GM12878 (cell line): ENCODE measurements at regions not wholly inside any gene's neighbourhood (a gene's known extent, or its start where the extent isn't known, plus 50 kb on each side); places are given as distances from the start of the nearest gene placed in this dataset.

ENCODE experiments used
- ATAC-seq: fragments of 200-7000 bp; cut with Tn5 transposase; 3 replicates; pipeline ENCODE4 v1.9.1; 2020; ENCODE audit warnings: mild to moderate bottlenecking, moderate library complexity
- BruUV-seq: library from RNA; stranded (reverse); fragments of 400-500 nt; replicated peaks from 2 replicates; lab custom pipeline; 2021; lab: Mats Ljungman, UMichigan
- CTCF ChIA-PET: fragments of 300-600 bp; sonication (Branson Sonifier 250); formaldehyde crosslinking; extraction: SDS; loops from one replicate; lab custom pipeline; 2021; ENCODE audit warnings: inconsistent platforms; lab: Yijun Ruan, JAX
- POLR2A ChIA-PET: fragments of 350-600 bp; formaldehyde crosslinking; extraction: SDS; loops from one replicate; lab custom pipeline; 2021; ENCODE audit warnings: inconsistent platforms; lab: Charles Lee
- RAD21 ChIA-PET: fragments of 300-600 bp; sonication (Branson Sonifier 250); formaldehyde crosslinking; loops from one replicate; lab custom pipeline; 2023; ENCODE audit warnings: antibody characterized with exemption; ENCODE audit not compliant: unreplicated experiment; lab: Charles Lee
- SMC1A ChIA-PET: fragments of 300-600 bp; sonication (Branson Sonifier 250); formaldehyde crosslinking; loops from one replicate; lab custom pipeline; 2023; ENCODE audit not compliant: unreplicated experiment, uncharacterized antibody; lab: Charles Lee
- DNase-seq: peaks from one replicate; pipeline ENCODE4 v3.0.0-alpha.2; 2011; ENCODE audit warnings: low read depth, low spot score
- FAIRE-seq: peaks from 3 replicates; lab custom pipeline; 2011; peaks lifted over from hg19 to GRCh38; lab: Jason Lieb, UNC
- H2AFZ ChIP-seq: 2 replicates; pipeline ENCODE4 v1.6.0; 2011; ENCODE audit warnings: low read depth, low read length, control low read depth; ENCODE audit not compliant: control insufficient read depth
- H3K27ac ChIP-seq: 2 replicates; pipeline ENCODE4 v1.5.1; 2011; ENCODE audit warnings: control low read depth; ENCODE audit not compliant: control insufficient read depth, insufficient read depth
- H3K27me3 ChIP-seq, 2 experiments: replicated peaks in 1 of 2; 2 replicates each; pipeline versions ENCODE4 v1.6.0 to v1.6.1; 2011; ENCODE audit warnings: low read length in 1 of 2; ENCODE audit not compliant: control insufficient read depth in 2 of 2, insufficient read depth in 2 of 2
- H3K36me3 ChIP-seq, 2 experiments: 2 replicates each; pipeline ENCODE4 v1.5.1; 2011; ENCODE audit warnings: low read length in 1 of 2; ENCODE audit not compliant: control insufficient read depth in 2 of 2, insufficient read depth in 2 of 2
- H3K4me1 ChIP-seq: 2 replicates; pipeline ENCODE4 v1.6.1; 2011; ENCODE audit warnings: mild to moderate bottlenecking, low read length, moderate library complexity, mixed read lengths; ENCODE audit not compliant: control insufficient read depth, insufficient read depth
- H3K4me2 ChIP-seq: 2 replicates; pipeline ENCODE4 v1.6.0; 2011; ENCODE audit warnings: control low read depth; ENCODE audit not compliant: control insufficient read depth, insufficient read depth
- H3K4me3 ChIP-seq: fragments of 200-600 bp; sonication (generic); 2 replicates; pipeline ENCODE4 v1.5.1; 2016
- H3K79me2 ChIP-seq: 2 replicates; pipeline ENCODE4 v1.6.0; 2011; ENCODE audit warnings: low read length; ENCODE audit not compliant: control insufficient read depth, insufficient read depth
- H3K9ac ChIP-seq: 2 replicates; pipeline ENCODE4 v1.8.0; 2011; ENCODE audit warnings: low read length, control low read depth, mixed read lengths; ENCODE audit not compliant: control insufficient read depth, insufficient read depth
- H3K9me3 ChIP-seq: replicated peaks from 3 replicates; pipeline ENCODE4 v1.5.1; 2011; ENCODE audit warnings: mild to moderate bottlenecking, low read length; ENCODE audit not compliant: control insufficient read depth, insufficient read depth
- H4K20me1 ChIP-seq: 2 replicates; pipeline ENCODE4 v1.6.0; 2011; ENCODE audit not compliant: control insufficient read depth, insufficient read depth
- BACH1 ChIP-seq: fragments of 450-650 bp; IDR thresholded peaks from 2 replicates; pipeline ENCODE4 v1.6.1; 2017; ENCODE audit warnings: mild to moderate bottlenecking, borderline replicate concordance
- BRCA1 ChIP-seq: IDR thresholded peaks from 2 replicates; pipeline ENCODE4 v1.6.1; 2011; ENCODE audit warnings: low read depth, low read length, improper control_type of control experiment
- CBX5 ChIP-seq: sonication (generic); IDR thresholded peaks from 2 replicates; pipeline ENCODE4 v1.6.1; 2016; ENCODE audit warnings: low read depth, moderate library complexity, mild to moderate bottlenecking, inconsistent platforms
- IKZF1 ChIP-seq: fragments of 450-650 bp; conservative IDR thresholded peaks from 2 replicates; pipeline ENCODE4 v1.6.1; 2017; ENCODE audit warnings: antibody characterized with exemption, mild to moderate bottlenecking
- KAT2A ChIP-seq: conservative IDR thresholded peaks from 2 replicates; pipeline ENCODE4 v1.6.1; 2011; ENCODE audit warnings: low read depth, low read length; ENCODE audit not compliant: control insufficient read depth
- NFIC ChIP-seq: IDR thresholded peaks from 2 replicates; pipeline ENCODE4 v1.6.1; 2012; ENCODE audit warnings: low read depth, mild to moderate bottlenecking, inconsistent platforms, low read length, moderate library complexity
- NFXL1 ChIP-seq: fragments of 450-650 bp; IDR thresholded peaks from 2 replicates; pipeline ENCODE4 v1.6.1; 2017; ENCODE audit warnings: antibody characterized with exemption, mild to moderate bottlenecking, borderline replicate concordance
- RFX5 ChIP-seq: IDR thresholded peaks from 2 replicates; pipeline ENCODE4 v1.6.1; 2011; ENCODE audit warnings: low read depth, low read length, improper control_type of control experiment
- SIX5 ChIP-seq: IDR thresholded peaks from 2 replicates; pipeline ENCODE4 v1.6.1; 2011; ENCODE audit warnings: mild to moderate bottlenecking, low read depth, low read length, moderate library complexity; ENCODE audit not compliant: severe bottlenecking
- ZNF207 ChIP-seq: fragments of 450-650 bp; IDR thresholded peaks from 2 replicates; pipeline ENCODE4 v1.6.1; 2014; ENCODE audit warnings: antibody characterized with exemption, mild to moderate bottlenecking, borderline replicate concordance
- WGBS: methylation state at CpG from one replicate; pipeline ENCODE4 v1.1.6; 2016; ENCODE audit warnings: low lambda C conversion rate; ENCODE audit not compliant: insufficient replicate concordance, insufficient coverage; ENCODE audit errors: missing lambda C conversion rate; 5-methylcytosine and 5-hydroxymethylcytosine counted together
- in situ Hi-C: fragments of 300-500 bp; cut with MboI; formaldehyde crosslinking; loops from 9 replicates; pipeline ENCODE4 v1.14.3; 2018; ENCODE audit warnings: mixed read lengths
- intact Hi-C: fragments of 100-400 bp; cut with micrococcal nuclease; formaldehyde crosslinking; loops from one replicate; pipeline ENCODE4 v1.14.2; 2022; ENCODE audit not compliant: unreplicated experiment
- TF ChIP-seq, protein P1 (sequence below): fragments of 150-350 bp; IDR thresholded peaks from 2 replicates; pipeline ENCODE4 v1.6.1; 2014; ENCODE audit warnings: mild to moderate bottlenecking, low read depth, low read length
- TF ChIP-seq, protein P2 (sequence below): fragments of 450-650 bp; formaldehyde crosslinking; IDR thresholded peaks from 2 replicates; pipeline ENCODE4 v1.4.0; 2020; ENCODE audit warnings: mild to moderate bottlenecking, moderate library complexity
- TF ChIP-seq, protein P3 (sequence below): IDR thresholded peaks from 2 replicates; pipeline ENCODE4 v1.6.1; 2011; ENCODE audit warnings: low read depth, mild to moderate bottlenecking, low read length, moderate library complexity, borderline replicate concordance; ENCODE audit errors: extremely low read depth

DNA sequence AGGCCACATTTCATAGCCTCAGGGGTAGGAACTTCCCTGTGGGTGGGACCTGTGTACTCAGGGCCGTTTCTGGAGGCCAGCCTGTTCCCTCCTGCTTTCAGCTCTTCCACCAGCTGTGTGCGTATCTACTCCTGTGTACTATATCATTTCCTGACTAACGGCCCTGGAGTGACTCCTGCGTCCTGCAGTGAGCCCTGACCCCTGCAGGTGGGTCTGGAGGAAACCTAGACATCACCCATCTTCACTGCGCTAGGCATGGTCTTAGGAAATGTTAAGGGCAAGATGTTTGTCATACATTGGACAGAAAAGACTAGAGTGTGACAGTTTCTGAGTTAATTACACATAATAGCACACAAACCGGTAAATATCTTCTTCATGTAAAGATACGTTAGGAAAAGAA, 297.3 kb downstream of the GABRB3 start:
- Histone ChIP-seq H3K9ac (no peak overlapping the region), H3K4me3 (no peak overlapping the region), H3K4me2 (no peak overlapping the region), H3K36me3 (no peaks in the 10 kb centered on the region), H4K20me1 (no peaks in the 10 kb centered on the region), H3K9me3 (no peaks in the 10 kb centered on the region; the same call in 2 of the 3 replicates), H3K27me3 (no peaks in the 10 kb centered on the region), H2AFZ (no peak overlapping the region), H3K27ac (no peak overlapping the region), H3K4me1 (no peaks in the 10 kb centered on the region), H3K79me2 (no peaks in the 10 kb centered on the region)
- TF ChIP-seq CBX5 = no peak
- no peak for TF ChIP-seq NFIC
- TF ChIP-seq SIX5 = no peak
- TF ChIP-seq, protein P1, sequence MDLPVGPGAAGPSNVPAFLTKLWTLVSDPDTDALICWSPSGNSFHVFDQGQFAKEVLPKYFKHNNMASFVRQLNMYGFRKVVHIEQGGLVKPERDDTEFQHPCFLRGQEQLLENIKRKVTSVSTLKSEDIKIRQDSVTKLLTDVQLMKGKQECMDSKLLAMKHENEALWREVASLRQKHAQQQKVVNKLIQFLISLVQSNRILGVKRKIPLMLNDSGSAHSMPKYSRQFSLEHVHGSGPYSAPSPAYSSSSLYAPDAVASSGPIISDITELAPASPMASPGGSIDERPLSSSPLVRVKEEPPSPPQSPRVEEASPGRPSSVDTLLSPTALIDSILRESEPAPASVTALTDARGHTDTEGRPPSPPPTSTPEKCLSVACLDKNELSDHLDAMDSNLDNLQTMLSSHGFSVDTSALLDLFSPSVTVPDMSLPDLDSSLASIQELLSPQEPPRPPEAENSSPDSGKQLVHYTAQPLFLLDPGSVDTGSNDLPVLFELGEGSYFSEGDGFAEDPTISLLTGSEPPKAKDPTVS = no peak
- no peak for TF ChIP-seq ZNF207
- no peak for TF ChIP-seq KAT2A
- TF ChIP-seq, protein P2, sequence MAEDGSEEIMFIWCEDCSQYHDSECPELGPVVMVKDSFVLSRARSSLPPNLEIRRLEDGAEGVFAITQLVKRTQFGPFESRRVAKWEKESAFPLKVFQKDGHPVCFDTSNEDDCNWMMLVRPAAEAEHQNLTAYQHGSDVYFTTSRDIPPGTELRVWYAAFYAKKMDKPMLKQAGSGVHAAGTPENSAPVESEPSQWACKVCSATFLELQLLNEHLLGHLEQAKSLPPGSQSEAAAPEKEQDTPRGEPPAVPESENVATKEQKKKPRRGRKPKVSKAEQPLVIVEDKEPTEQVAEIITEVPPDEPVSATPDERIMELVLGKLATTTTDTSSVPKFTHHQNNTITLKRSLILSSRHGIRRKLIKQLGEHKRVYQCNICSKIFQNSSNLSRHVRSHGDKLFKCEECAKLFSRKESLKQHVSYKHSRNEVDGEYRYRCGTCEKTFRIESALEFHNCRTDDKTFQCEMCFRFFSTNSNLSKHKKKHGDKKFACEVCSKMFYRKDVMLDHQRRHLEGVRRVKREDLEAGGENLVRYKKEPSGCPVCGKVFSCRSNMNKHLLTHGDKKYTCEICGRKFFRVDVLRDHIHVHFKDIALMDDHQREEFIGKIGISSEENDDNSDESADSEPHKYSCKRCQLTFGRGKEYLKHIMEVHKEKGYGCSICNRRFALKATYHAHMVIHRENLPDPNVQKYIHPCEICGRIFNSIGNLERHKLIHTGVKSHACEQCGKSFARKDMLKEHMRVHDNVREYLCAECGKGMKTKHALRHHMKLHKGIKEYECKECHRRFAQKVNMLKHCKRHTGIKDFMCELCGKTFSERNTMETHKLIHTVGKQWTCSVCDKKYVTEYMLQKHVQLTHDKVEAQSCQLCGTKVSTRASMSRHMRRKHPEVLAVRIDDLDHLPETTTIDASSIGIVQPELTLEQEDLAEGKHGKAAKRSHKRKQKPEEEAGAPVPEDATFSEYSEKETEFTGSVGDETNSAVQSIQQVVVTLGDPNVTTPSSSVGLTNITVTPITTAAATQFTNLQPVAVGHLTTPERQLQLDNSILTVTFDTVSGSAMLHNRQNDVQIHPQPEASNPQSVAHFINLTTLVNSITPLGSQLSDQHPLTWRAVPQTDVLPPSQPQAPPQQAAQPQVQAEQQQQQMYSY (CRISPR knock-in tag) = no peak
- no peak for TF ChIP-seq RFX5
- TF ChIP-seq, protein P3, sequence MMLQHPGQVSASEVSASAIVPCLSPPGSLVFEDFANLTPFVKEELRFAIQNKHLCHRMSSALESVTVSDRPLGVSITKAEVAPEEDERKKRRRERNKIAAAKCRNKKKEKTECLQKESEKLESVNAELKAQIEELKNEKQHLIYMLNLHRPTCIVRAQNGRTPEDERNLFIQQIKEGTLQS = no peak
- TF ChIP-seq IKZF1 = no peak
- TF ChIP-seq NFXL1 = no peak
- no peak for TF ChIP-seq BRCA1
- no peak for TF ChIP-seq BACH1
- ChIA-PET POLR2A (no interaction called here), CTCF (no interaction called here), RAD21 (no interaction called here), SMC1A (no interaction called here)
- in situ Hi-C loops = no loop called here
- no TSS peak for BruUV-seq
- ATAC-seq = no peak
- no peak for FAIRE-seq
- intact Hi-C loops = no loop called here
- 9% methylated on average over 7 of the region's 7 CpGs for WGBS
- DNase-seq = no peak
